HepG2 (cell line): ENCODE measurements at regions not wholly inside any gene's neighbourhood (a gene's known extent, or its start where the extent isn't known, plus 50 kb on each side); places are given as distances from the start of the nearest gene placed in this dataset.

Experiments
- ATAC-seq: fragments of 200-7000 bp; cut with Tn5 transposase; 3 replicates; pipeline ENCODE4 v1.9.1; 2020; ENCODE audit warnings: mild to moderate bottlenecking, moderate library complexity
- BruUV-seq: library from RNA; stranded (reverse); fragments of 400-500 nt; replicated peaks from 2 replicates; lab custom pipeline; 2021; lab: Mats Ljungman, UMichigan
- CTCF ChIA-PET: fragments of 300-600 bp; formaldehyde crosslinking; extraction: SDS; loops from one replicate; lab custom pipeline; 2021; ENCODE audit warnings: low total read pairs, inconsistent platforms, low intra/inter-chr PET ratio; lab: Yijun Ruan, JAX
- POLR2A ChIA-PET: fragments of 350-600 bp; sonication (Branson Sonifier 250); formaldehyde crosslinking; loops from one replicate; lab custom pipeline; 2020; ENCODE audit warnings: antibody characterized with exemption, inconsistent platforms; lab: Yijun Ruan, JAX
- DNase-seq: peaks from one replicate; pipeline ENCODE4 v3.0.0-alpha.2; 2015; ENCODE audit warnings: low spot score
- FAIRE-seq: peaks from 3 replicates; lab custom pipeline; 2011; peaks lifted over from hg19 to GRCh38; lab: Jason Lieb, UNC
- H2AFZ ChIP-seq: one replicate; pipeline ENCODE4 v1.6.1; 2011; ENCODE audit warnings: low read length, inconsistent platforms
- H3K27ac ChIP-seq: fragments of 300-600 bp; 3 replicates; pipeline ENCODE4 v1.8.0; 2011; ENCODE audit warnings: mixed run types, mild to moderate bottlenecking, mixed read lengths, low read length, inconsistent platforms; ENCODE audit not compliant: insufficient read depth; ENCODE audit errors: extremely low read length
- H3K27me3 ChIP-seq, 2 experiments: fragments of 200-600 bp in 1 of 2; 2 replicates in 1 of 2; 3 replicates in 1 of 2; pipeline versions ENCODE4 v1.6.0 to v1.8.0; 2011; ENCODE audit warnings: low read length in 2 of 2, mild to moderate bottlenecking in 2 of 2, moderate library complexity in 2 of 2, inconsistent platforms in 1 of 2; ENCODE audit not compliant: insufficient read depth in 2 of 2, control insufficient read depth in 1 of 2
- H3K36me3 ChIP-seq, 2 experiments: fragments of 200-600 bp in 1 of 2; replicated peaks in 1 of 2; 2 replicates in 1 of 2; 3 replicates in 1 of 2; pipeline versions ENCODE4 v1.5.1 to v1.8.0; 2011; ENCODE audit warnings: low read length in 2 of 2, inconsistent platforms in 1 of 2; ENCODE audit not compliant: insufficient read depth in 2 of 2, control insufficient read depth in 1 of 2
- H3K4me1 ChIP-seq: 2 replicates; pipeline ENCODE4 v1.5.1; 2012; ENCODE audit warnings: low read length, inconsistent platforms; ENCODE audit not compliant: insufficient read depth
- H3K4me2 ChIP-seq: 2 replicates; pipeline ENCODE4 v1.6.0; 2011; ENCODE audit warnings: low read depth, low read length, inconsistent platforms
- H3K4me3 ChIP-seq, 3 experiments: fragments of 200-600 bp in 1 of 3; sonication (generic), shearing (Covaris generic) in 1 of 3; replicated peaks in 1 of 3; 2 replicates each; pipeline ENCODE4 v1.5.1; 2011 to 2016; ENCODE audit warnings: low read length in 3 of 3, inconsistent platforms in 2 of 3, low read depth in 2 of 3, mild to moderate bottlenecking in 2 of 3, control low read depth in 1 of 3, mixed read lengths in 1 of 3; ENCODE audit not compliant: insufficient read depth in 1 of 3
- H3K79me2 ChIP-seq: one replicate; pipeline ENCODE4 v1.6.1; 2011; ENCODE audit warnings: low read length, inconsistent platforms; ENCODE audit not compliant: insufficient read depth
- H3K9ac ChIP-seq: 2 replicates; pipeline ENCODE4 v1.6.0; 2011; ENCODE audit warnings: mild to moderate bottlenecking, low read depth, low read length, inconsistent platforms; ENCODE audit not compliant: insufficient read depth
- H3K9me3 ChIP-seq: 2 replicates; pipeline ENCODE4 v1.5.1; 2012; ENCODE audit warnings: mild to moderate bottlenecking, low read length
- H4K20me1 ChIP-seq: 2 replicates; pipeline ENCODE4 v1.6.0; 2011; ENCODE audit warnings: inconsistent platforms, mild to moderate bottlenecking, low read length, moderate library complexity; ENCODE audit not compliant: insufficient read depth
- DNMT3B ChIP-seq: conservative IDR thresholded peaks from 2 replicates; pipeline ENCODE4 v1.6.1; 2016; ENCODE audit warnings: missing biosample characterization, control low read depth
- MAFF ChIP-seq: IDR thresholded peaks from 2 replicates; pipeline ENCODE4 v1.6.1; 2011; ENCODE audit warnings: low read depth, low read length, improper control_type of control experiment
- SIN3A ChIP-seq: IDR thresholded peaks from 2 replicates; pipeline ENCODE4 v1.6.1; 2011; ENCODE audit warnings: low read depth, mild to moderate bottlenecking, control low read depth, low read length, borderline replicate concordance
- TERF1 ChIP-seq: sonication (generic); formaldehyde crosslinking; IDR thresholded peaks from 2 replicates; pipeline ENCODE4 v1.8.0; 2022; ENCODE audit warnings: mild to moderate bottlenecking, missing genetic modification reagents, moderate library complexity
- ZNF33B ChIP-seq: sonication (generic); formaldehyde crosslinking; IDR thresholded peaks from 2 replicates; pipeline ENCODE4 v1.5.1; 2020; ENCODE audit warnings: mild to moderate bottlenecking, missing genetic modification reagents
- ZNF382 ChIP-seq: sonication (generic); formaldehyde crosslinking; IDR thresholded peaks from 2 replicates; pipeline ENCODE4 v1.5.0; 2020; ENCODE audit warnings: missing genetic modification reagents, mild to moderate bottlenecking, borderline replicate concordance
- WGBS: methylation state at CpG from one replicate; pipeline ENCODE4 v1.1.6; 2017; ENCODE audit warnings: low lambda C conversion rate; 5-methylcytosine and 5-hydroxymethylcytosine counted together
- in situ Hi-C: cut with HindIII; loops from 2 replicates; pipeline ENCODE4 v1.10.0; 2017; ENCODE audit warnings: low pct_unique_long_range_greater_than_20kb; ENCODE audit not compliant: extremely low pct_ligation_motif_present
- intact Hi-C: fragments of 100-400 bp; cut with micrococcal nuclease; formaldehyde crosslinking; loops from one replicate; pipeline ENCODE4 v1.10.0; 2022; ENCODE audit not compliant: unreplicated experiment
- TF ChIP-seq, protein P1 (sequence below): sonication (generic); formaldehyde crosslinking; IDR thresholded peaks from 2 replicates; pipeline ENCODE4 v1.5.0; 2020; ENCODE audit warnings: missing genetic modification reagents

DNA sequence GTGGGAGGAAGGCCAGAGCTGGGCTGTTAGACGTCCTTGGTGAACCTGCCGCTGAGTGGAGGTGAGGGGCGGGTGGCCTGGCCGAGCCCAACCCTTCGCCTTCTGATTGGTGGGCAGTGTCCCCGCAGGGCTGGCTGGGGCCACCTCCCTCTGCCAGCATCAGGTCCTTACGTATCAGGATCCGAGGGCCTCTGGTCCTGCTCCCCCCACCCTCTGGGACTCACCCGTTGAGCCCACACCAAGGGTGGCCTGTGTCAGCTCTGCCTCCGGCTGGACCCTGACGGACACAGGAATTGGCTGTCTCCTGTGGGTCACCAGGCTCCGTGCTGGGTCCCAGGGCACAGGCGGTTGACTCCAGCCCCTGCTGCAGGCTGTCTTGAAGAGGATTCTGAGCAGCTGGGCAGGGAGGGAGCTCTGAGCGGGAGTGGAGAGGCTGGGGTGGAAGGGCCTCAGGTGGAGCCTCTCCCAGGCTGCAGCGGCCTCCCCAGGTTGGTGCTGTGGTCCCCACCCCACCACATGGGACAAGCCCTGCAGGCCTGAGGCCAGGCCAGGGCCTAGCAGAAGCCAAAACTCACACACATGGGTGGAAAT, 58.4 kb upstream of the NKX1-1 start:
- H3K79me2 ChIP-seq = no peaks in the 10 kb centered on the region
- POLR2A ChIA-PET = no interaction called here
- H3K36me3 ChIP-seq = no peaks in the 10 kb centered on the region
- H2AFZ ChIP-seq = no peak overlapping the region
- no peak overlapping the region for H3K4me2 ChIP-seq
- H4K20me1 ChIP-seq = no peaks in the 10 kb centered on the region
- DNase-seq (no peak), FAIRE-seq (no peak), ATAC-seq (peak; percentile 10; the same call in 2 of the 3 replicates)
- intact Hi-C loops (no loop called here), in situ Hi-C loops (no loop called here)
- H3K4me3 ChIP-seq = no peak overlapping the region
- no TSS peak for BruUV-seq
- WGBS = 39% methylated on average over 3 of the region's 15 CpGs
- TF ChIP-seq DNMT3B (CRISPR knock-in tag) (no peak), TERF1 (CRISPR knock-in tag) (no peak), MAFF (no peak), ZNF382 (CRISPR knock-in tag) (no peak), ZNF33B (CRISPR knock-in tag) (no peak), SIN3A (no peak)
- TF ChIP-seq, protein P1, sequence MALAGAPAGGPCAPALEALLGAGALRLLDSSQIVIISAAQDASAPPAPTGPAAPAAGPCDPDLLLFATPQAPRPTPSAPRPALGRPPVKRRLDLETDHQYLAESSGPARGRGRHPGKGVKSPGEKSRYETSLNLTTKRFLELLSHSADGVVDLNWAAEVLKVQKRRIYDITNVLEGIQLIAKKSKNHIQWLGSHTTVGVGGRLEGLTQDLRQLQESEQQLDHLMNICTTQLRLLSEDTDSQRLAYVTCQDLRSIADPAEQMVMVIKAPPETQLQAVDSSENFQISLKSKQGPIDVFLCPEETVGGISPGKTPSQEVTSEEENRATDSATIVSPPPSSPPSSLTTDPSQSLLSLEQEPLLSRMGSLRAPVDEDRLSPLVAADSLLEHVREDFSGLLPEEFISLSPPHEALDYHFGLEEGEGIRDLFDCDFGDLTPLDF (CRISPR knock-in tag) = no peak
- no peak overlapping the region for H3K27ac ChIP-seq
- H3K9me3 ChIP-seq = no peaks in the 10 kb centered on the region
- H3K4me1 ChIP-seq = no peaks in the 10 kb centered on the region
- H3K27me3 ChIP-seq = peaks cover 16 to 58% of the 10 kb centered on the region in 2 experiments; a peak in 4 of 5 replicates
- CTCF ChIA-PET = no interaction called here
- no peak overlapping the region for H3K9ac ChIP-seq
